ENCODE measurements at regions not wholly inside any gene's neighbourhood (a gene's known extent, or its start where the extent isn't known, plus 50 kb on each side); places are given as distances from the start of the nearest gene placed in this dataset.

DNA sequence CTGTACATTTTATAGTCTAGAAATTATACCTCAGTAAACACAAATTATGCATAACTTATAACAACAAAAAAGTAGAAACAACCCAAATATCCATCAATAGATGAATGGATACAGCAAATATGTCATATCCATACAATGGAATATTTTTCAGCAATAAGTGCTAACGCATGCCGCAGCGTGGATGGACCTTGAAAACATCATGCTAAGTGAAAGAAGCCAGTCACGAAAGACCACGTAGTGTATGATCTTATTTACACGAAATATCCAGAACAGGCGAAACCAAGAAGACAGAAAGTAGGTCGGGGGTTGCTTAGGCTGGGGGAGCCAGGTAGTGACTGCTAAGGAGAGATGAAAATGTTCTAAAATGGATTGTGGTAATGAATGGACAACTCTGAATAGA lies 167.1 kb upstream of the MYCN start:
- no peak for DNase-seq (ENCODE audit: insufficient read length, low spot score, missing footprints)
- H4K20me1 ChIP-seq (ENCODE audit: insufficient read depth, low read length) = no peaks in the 10 kb centered on the region
- H3K27me3 ChIP-seq (ENCODE audit: insufficient read depth, low read length) = no peaks in the 10 kb centered on the region
- H3K4me3 ChIP-seq (ENCODE audit: insufficient read depth, low read length) = no peak overlapping the region
- no peaks in the 10 kb centered on the region for H3K79me2 ChIP-seq (ENCODE audit: insufficient read depth, low read length)
- no peaks in the 10 kb centered on the region for H3K36me3 ChIP-seq (ENCODE audit: insufficient read depth, low read length)
- TF ChIP-seq, protein P1, sequence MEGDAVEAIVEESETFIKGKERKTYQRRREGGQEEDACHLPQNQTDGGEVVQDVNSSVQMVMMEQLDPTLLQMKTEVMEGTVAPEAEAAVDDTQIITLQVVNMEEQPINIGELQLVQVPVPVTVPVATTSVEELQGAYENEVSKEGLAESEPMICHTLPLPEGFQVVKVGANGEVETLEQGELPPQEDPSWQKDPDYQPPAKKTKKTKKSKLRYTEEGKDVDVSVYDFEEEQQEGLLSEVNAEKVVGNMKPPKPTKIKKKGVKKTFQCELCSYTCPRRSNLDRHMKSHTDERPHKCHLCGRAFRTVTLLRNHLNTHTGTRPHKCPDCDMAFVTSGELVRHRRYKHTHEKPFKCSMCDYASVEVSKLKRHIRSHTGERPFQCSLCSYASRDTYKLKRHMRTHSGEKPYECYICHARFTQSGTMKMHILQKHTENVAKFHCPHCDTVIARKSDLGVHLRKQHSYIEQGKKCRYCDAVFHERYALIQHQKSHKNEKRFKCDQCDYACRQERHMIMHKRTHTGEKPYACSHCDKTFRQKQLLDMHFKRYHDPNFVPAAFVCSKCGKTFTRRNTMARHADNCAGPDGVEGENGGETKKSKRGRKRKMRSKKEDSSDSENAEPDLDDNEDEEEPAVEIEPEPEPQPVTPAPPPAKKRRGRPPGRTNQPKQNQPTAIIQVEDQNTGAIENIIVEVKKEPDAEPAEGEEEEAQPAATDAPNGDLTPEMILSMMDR (IDR thresholded peaks at IDR 0.05; ENCODE audit: extremely low read depth, low read depth, low read length) = no peak
- no peaks in the 10 kb centered on the region for H3K4me1 ChIP-seq (ENCODE audit: insufficient read depth, low read length)
- no peak overlapping the region for H3K27ac ChIP-seq (ENCODE audit: low read depth, low read length)
- H3K4me2 ChIP-seq (ENCODE audit: insufficient read depth, low read length) = no peak overlapping the region
- no peaks in the 10 kb centered on the region for H3K9me3 ChIP-seq (ENCODE audit: low read depth, low read length)
- no peak overlapping the region for H2AFZ ChIP-seq (ENCODE audit: low read length)

DNA sequence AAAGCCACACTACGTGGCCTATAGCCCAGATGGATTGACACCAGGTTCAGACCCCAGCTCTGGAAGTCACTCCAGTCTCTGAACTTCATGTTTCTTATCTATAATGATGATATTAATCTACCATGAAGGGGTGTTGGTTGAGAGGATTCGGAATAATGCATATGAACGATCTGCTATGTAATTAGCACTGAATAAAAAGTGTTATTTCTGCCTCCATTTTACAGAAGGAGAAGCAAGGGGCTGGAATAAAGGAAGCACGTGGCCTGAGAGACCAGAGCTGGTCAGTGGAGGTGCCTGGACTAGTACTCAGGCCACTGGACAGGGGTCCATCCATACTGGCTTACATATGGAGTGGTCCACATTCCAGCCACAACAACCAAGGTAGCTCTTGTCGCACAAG lies 166.5 kb upstream of the MYCN start:
- Histone ChIP-seq H3K9me3 (ENCODE audit: low read depth, low read length) (no peaks in the 10 kb centered on the region), H3K79me2 (ENCODE audit: insufficient read depth, low read length) (no peaks in the 10 kb centered on the region), H3K4me2 (ENCODE audit: insufficient read depth, low read length) (no peak overlapping the region), H3K27me3 (ENCODE audit: insufficient read depth, low read length) (no peaks in the 10 kb centered on the region), H3K4me1 (ENCODE audit: insufficient read depth, low read length) (no peaks in the 10 kb centered on the region), H4K20me1 (ENCODE audit: insufficient read depth, low read length) (no peaks in the 10 kb centered on the region), H3K36me3 (ENCODE audit: insufficient read depth, low read length) (no peaks in the 10 kb centered on the region), H2AFZ (ENCODE audit: low read length) (no peak overlapping the region), H3K4me3 (ENCODE audit: insufficient read depth, low read length) (no peak overlapping the region), H3K27ac (ENCODE audit: low read depth, low read length) (no peak overlapping the region)
- TF ChIP-seq, protein P1 (IDR thresholded peaks at IDR 0.05; ENCODE audit: extremely low read depth, low read depth, low read length) = no peak
- DNase-seq (ENCODE audit: insufficient read length, low spot score, missing footprints) = no peak

DNA sequence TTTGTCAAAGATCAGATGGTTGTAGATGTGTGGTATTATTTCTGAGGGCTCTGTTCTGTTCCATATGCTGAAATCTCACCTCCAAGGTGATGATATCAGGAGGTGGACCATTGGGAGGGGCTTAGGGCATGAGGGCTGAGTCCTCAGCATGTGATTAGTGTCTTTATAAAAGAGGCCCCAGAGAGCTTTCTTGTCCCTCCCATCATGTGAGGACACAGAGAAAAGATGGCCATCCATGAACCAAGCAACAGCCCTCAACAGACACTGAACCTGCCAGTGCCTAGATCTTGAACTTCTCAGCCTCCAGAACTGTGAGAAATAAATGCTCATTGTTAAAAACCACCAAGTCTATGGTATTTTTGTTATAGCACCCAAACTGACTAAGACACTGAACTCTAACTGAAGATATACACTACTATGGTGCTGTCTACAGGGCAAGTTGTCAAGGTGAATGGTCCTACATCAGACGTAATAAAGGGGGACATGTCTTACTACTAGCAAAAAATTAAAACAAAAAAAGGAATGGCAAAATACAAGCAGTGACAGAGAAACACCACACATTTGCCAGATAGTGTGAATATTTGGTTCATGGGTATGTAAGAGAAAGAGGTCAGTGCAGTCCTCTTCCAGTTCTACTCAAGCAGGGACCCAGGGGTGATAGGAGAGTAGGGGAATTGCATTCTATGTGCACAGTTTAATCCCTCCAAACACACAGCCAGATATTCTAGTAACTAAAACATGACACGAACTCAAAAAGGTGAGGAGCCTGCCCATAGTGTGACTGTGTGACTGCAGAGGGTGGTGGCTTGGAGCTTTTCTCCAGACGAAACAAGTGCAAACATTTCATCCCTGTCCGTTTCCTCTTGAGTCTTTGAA lies 164.4 kb upstream of the MYCN start:
- H3K4me1 ChIP-seq (ENCODE audit: insufficient read depth, low read length) = no peaks in the 10 kb centered on the region
- DNase-seq (ENCODE audit: insufficient read length, low spot score, missing footprints) = no peak
- H3K27me3 ChIP-seq (ENCODE audit: insufficient read depth, low read length) = no peaks in the 10 kb centered on the region
- H3K4me3 ChIP-seq (ENCODE audit: insufficient read depth, low read length) = no peak overlapping the region
- TF ChIP-seq, protein P1 (IDR thresholded peaks at IDR 0.05; ENCODE audit: extremely low read depth, low read depth, low read length) = no peak
- H3K27ac ChIP-seq (ENCODE audit: low read depth, low read length) = no peak overlapping the region
- no peaks in the 10 kb centered on the region for H3K9me3 ChIP-seq (ENCODE audit: low read depth, low read length)
- no peaks in the 10 kb centered on the region for H3K36me3 ChIP-seq (ENCODE audit: insufficient read depth, low read length)
- no peaks in the 10 kb centered on the region for H4K20me1 ChIP-seq (ENCODE audit: insufficient read depth, low read length)
- no peaks in the 10 kb centered on the region for H3K79me2 ChIP-seq (ENCODE audit: insufficient read depth, low read length)
- H3K4me2 ChIP-seq (ENCODE audit: insufficient read depth, low read length) = no peak overlapping the region
- no peak overlapping the region for H2AFZ ChIP-seq (ENCODE audit: low read length)

DNA sequence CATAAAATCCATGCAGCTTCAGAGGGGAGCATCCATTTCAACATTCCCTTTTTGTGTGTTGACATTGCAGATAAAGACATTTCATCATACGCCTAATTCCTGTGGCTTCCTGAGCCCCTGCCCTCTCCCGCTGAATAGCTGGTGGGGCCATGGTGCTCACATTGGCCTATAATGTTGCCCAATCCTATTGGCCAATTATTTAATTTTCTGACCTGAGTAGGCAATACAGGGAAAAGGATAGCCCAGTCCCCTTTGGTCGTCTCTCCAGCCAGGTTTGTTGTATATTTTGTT lies 163.8 kb upstream of the MYCN start:
- TF ChIP-seq, protein P1 (IDR thresholded peaks at IDR 0.05; ENCODE audit: extremely low read depth, low read depth, low read length) = no peak
- no peak overlapping the region for H3K4me2 ChIP-seq (ENCODE audit: insufficient read depth, low read length)
- H4K20me1 ChIP-seq (ENCODE audit: insufficient read depth, low read length) = no peaks in the 10 kb centered on the region
- H3K27ac ChIP-seq (ENCODE audit: low read depth, low read length) = no peak overlapping the region
- H3K27me3 ChIP-seq (ENCODE audit: insufficient read depth, low read length) = no peaks in the 10 kb centered on the region
- H3K36me3 ChIP-seq (ENCODE audit: insufficient read depth, low read length) = no peaks in the 10 kb centered on the region
- H3K9me3 ChIP-seq (ENCODE audit: low read depth, low read length) = no peaks in the 10 kb centered on the region
- no peak overlapping the region for H3K4me3 ChIP-seq (ENCODE audit: insufficient read depth, low read length)
- no peak for DNase-seq (ENCODE audit: insufficient read length, low spot score, missing footprints)
- H3K79me2 ChIP-seq (ENCODE audit: insufficient read depth, low read length) = no peaks in the 10 kb centered on the region
- H2AFZ ChIP-seq (ENCODE audit: low read length) = no peak overlapping the region
- H3K4me1 ChIP-seq (ENCODE audit: insufficient read depth, low read length) = no peaks in the 10 kb centered on the region

Data from osteoblast (primary cell).